GM12874 (cell line): ENCODE measurements at regions not wholly inside any gene's neighbourhood (a gene's known extent, or its start where the extent isn't known, plus 50 kb on each side); places are given as distances from the start of the nearest gene placed in this dataset.

Experiments
- TF ChIP-seq, protein P1 (sequence below): IDR thresholded peaks from 2 replicates; pipeline ENCODE4 v1.5.1; 2011; ENCODE audit warnings: low read depth, mild to moderate bottlenecking, control low read depth, low read length, moderate library complexity; ENCODE audit not compliant: insufficient read depth

- TF ChIP-seq, protein P1, sequence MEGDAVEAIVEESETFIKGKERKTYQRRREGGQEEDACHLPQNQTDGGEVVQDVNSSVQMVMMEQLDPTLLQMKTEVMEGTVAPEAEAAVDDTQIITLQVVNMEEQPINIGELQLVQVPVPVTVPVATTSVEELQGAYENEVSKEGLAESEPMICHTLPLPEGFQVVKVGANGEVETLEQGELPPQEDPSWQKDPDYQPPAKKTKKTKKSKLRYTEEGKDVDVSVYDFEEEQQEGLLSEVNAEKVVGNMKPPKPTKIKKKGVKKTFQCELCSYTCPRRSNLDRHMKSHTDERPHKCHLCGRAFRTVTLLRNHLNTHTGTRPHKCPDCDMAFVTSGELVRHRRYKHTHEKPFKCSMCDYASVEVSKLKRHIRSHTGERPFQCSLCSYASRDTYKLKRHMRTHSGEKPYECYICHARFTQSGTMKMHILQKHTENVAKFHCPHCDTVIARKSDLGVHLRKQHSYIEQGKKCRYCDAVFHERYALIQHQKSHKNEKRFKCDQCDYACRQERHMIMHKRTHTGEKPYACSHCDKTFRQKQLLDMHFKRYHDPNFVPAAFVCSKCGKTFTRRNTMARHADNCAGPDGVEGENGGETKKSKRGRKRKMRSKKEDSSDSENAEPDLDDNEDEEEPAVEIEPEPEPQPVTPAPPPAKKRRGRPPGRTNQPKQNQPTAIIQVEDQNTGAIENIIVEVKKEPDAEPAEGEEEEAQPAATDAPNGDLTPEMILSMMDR = no peak
These were observed 127.5 kb upstream of the CTAGE1 start for GRCh38 chr18:22545066-22545760.

- TF ChIP-seq, protein P1 = no peak
These were observed 129.3 kb upstream of the CTAGE1 start for GRCh38 chr18:22546905-22547570.

DNA sequence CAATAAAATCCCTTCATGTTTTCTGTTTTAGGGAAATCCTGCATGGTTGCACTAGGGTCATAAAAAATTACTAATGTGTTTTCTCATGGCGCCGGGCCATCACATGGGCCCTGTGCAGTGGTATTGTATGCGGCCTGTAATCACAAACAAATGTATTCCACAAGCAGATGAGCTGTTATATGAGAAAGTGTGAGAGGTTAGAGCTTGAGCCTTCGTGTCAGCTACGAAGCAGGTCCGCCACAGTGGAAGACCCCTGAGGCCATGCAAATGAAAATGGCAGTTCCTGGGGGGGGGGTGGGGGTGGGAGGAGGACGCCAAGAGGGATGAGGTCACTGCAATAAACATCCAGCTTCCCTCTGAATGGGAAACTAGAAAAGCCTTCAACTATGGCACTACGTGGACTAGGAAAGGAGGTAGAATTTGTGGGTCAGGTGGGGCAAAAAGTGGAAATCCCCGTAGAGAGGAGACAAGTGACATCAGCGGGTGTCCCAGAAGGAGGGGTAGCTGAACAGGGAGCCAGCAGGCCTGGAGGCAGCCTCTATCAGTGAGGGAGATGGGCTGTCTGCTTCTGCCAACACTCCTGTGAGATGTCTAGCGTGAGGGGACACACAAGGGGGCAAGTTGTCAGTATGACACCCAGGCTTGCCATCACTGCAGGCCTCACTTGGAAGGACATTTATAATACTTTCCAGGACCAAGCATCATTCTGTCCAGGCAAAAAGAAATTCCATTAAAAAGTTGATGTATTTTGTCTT, 130.3 kb upstream of the CTAGE1 start:
- TF ChIP-seq, protein P1 = no peak

DNA sequence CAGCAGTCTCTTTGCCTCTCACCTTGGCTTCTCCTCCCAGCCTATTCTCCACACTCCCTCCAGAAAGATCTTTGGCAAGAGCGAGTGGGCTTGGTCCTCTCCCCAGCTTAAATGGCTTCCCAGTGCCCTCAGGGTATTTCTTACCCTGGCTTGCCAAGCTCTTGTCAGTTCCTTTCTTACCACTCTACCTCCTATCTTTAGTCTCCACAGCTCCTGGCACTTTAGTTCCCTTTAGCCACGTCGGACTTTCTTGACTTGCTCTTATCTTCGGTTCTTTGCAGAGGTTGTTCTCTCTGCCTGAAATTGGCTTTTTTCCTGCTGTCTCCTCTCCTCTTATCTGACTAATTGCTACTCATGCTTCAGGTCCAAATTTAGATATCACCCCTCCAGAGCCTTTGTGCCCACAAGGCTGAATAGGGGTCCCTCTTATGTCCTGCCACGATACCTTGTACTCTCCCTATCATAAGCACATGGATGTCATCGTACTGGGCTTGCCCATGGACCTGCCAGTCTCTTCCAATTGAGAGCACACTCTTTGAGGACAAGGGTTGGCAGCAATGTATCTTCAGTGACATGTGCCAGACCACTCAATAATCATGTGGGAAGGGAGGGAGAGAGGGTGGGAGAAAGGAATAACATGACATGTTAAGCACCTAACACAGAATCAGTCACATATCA, 131.7 kb upstream of the CTAGE1 start:
- TF ChIP-seq, protein P1 = no peak

DNA sequence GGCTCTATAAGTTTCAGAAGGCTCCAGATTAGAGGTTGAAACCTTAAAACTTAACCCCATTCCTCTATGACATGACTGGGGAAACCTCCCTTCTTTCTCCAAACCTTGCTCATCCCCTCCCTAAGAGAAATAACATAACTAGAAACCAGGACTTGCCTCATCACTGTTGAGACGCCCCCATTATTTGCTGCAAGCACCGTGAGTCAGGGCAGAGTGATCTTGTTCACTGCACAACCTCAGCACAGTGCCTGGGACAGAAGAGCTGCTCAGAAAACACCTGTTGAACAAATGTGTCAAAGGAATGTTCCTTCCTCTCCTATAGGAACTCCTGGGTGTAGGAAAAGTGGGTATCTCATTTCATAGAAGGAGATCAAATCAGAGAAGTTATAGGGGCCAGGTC, 132.7 kb upstream of the CTAGE1 start:
- TF ChIP-seq, protein P1 = no peak

- TF ChIP-seq, protein P1 = no peak
These were observed 133.1 kb upstream of the CTAGE1 start for GRCh38 chr18:22550861-22551260.

GRCh38 chr18:22551536-22552151, 133.9 kb upstream of the CTAGE1 start:
- TF ChIP-seq, protein P1 = no peak
